ENCODE measurements at regions not wholly inside any gene's neighbourhood (a gene's known extent, or its start where the extent isn't known, plus 50 kb on each side); places are given as distances from the start of the nearest gene placed in this dataset.

DNA sequence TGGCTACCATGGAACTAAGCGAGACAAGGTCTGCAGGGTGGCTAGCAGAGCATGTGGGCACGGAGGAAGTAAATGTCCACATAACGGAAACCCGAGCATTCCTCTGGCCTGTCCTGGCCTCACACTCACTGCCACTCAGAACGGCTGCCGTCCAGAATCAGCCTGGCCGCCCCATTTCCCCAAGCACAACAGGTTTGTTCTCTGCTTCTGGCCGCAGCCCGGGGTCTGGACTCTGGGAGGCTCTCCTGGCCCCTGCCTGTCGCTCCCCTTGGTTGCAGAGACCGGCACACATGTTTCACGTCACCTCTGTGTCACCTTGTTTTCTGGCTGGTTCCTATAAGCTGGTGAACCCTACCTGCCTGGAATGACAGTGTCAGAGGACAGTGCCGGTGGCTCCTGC is 69.3 kb downstream of the GLI2 start:
- H3K4me2 ChIP-seq (ENCODE audit: low read length): no peak overlapping the region
- H3K27me3 ChIP-seq (ENCODE audit: insufficient read depth, low read depth, low read length): no peaks in the 10 kb centered on the region
- H3K27ac ChIP-seq (ENCODE audit: low read length): no peak overlapping the region
- no peak overlapping the region for H2AFZ ChIP-seq (ENCODE audit: low read depth, low read length)
- no peaks in the 10 kb centered on the region for H3K36me3 ChIP-seq (ENCODE audit: insufficient read depth, low read length)
- H3K79me2 ChIP-seq (replicated peaks; ENCODE audit: insufficient read depth, low read length): no peaks in the 10 kb centered on the region
- no peaks in the 10 kb centered on the region for H3K9me2 ChIP-seq (ENCODE audit: insufficient read depth, low read length)
- H3F3A ChIP-seq (ENCODE audit: insufficient read depth, low read length, poor library complexity, severe bottlenecking): no peaks in the 10 kb centered on the region
- no peak overlapping the region for H3K4me3 ChIP-seq (ENCODE audit: low read length)
- no peak for TF ChIP-seq EP300 (conservative IDR thresholded peaks at IDR 0.05; ENCODE audit: poor library complexity, severe bottlenecking)
- TF ChIP-seq EZH2 (IDR thresholded peaks at IDR 0.05; ENCODE audit: borderline replicate concordance, insufficient read depth, low read length, poor library complexity, severe bottlenecking): no peak
- TF ChIP-seq, protein P1, sequence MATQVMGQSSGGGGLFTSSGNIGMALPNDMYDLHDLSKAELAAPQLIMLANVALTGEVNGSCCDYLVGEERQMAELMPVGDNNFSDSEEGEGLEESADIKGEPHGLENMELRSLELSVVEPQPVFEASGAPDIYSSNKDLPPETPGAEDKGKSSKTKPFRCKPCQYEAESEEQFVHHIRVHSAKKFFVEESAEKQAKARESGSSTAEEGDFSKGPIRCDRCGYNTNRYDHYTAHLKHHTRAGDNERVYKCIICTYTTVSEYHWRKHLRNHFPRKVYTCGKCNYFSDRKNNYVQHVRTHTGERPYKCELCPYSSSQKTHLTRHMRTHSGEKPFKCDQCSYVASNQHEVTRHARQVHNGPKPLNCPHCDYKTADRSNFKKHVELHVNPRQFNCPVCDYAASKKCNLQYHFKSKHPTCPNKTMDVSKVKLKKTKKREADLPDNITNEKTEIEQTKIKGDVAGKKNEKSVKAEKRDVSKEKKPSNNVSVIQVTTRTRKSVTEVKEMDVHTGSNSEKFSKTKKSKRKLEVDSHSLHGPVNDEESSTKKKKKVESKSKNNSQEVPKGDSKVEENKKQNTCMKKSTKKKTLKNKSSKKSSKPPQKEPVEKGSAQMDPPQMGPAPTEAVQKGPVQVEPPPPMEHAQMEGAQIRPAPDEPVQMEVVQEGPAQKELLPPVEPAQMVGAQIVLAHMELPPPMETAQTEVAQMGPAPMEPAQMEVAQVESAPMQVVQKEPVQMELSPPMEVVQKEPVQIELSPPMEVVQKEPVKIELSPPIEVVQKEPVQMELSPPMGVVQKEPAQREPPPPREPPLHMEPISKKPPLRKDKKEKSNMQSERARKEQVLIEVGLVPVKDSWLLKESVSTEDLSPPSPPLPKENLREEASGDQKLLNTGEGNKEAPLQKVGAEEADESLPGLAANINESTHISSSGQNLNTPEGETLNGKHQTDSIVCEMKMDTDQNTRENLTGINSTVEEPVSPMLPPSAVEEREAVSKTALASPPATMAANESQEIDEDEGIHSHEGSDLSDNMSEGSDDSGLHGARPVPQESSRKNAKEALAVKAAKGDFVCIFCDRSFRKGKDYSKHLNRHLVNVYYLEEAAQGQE (IDR thresholded peaks at IDR 0.05; ENCODE audit: borderline replicate concordance): no peak
- TF ChIP-seq, protein P2, sequence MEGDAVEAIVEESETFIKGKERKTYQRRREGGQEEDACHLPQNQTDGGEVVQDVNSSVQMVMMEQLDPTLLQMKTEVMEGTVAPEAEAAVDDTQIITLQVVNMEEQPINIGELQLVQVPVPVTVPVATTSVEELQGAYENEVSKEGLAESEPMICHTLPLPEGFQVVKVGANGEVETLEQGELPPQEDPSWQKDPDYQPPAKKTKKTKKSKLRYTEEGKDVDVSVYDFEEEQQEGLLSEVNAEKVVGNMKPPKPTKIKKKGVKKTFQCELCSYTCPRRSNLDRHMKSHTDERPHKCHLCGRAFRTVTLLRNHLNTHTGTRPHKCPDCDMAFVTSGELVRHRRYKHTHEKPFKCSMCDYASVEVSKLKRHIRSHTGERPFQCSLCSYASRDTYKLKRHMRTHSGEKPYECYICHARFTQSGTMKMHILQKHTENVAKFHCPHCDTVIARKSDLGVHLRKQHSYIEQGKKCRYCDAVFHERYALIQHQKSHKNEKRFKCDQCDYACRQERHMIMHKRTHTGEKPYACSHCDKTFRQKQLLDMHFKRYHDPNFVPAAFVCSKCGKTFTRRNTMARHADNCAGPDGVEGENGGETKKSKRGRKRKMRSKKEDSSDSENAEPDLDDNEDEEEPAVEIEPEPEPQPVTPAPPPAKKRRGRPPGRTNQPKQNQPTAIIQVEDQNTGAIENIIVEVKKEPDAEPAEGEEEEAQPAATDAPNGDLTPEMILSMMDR (IDR thresholded peaks at IDR 0.05; ENCODE audit: poor library complexity, severe bottlenecking): no peak
- no peak for TF ChIP-seq POLR2AphosphoS5 (IDR thresholded peaks at IDR 0.05)
- no peak for TF ChIP-seq SMC3 (conservative IDR thresholded peaks at IDR 0.05; ENCODE audit: poor library complexity)
- TF ChIP-seq TAF1 (IDR thresholded peaks at IDR 0.05; ENCODE audit: low read depth): no peak
- TF ChIP-seq MXI1 (conservative IDR thresholded peaks at IDR 0.05; ENCODE audit: poor library complexity, severe bottlenecking): no peak
- no peak for TF ChIP-seq RAD21 (conservative IDR thresholded peaks at IDR 0.05)
- no peak overlapping the region for H3K9ac ChIP-seq (ENCODE audit: low read length)
- H3K9me3 ChIP-seq (ENCODE audit: low read length): no peaks in the 10 kb centered on the region
- H4K20me1 ChIP-seq (ENCODE audit: insufficient read depth): no peaks in the 10 kb centered on the region

DNA sequence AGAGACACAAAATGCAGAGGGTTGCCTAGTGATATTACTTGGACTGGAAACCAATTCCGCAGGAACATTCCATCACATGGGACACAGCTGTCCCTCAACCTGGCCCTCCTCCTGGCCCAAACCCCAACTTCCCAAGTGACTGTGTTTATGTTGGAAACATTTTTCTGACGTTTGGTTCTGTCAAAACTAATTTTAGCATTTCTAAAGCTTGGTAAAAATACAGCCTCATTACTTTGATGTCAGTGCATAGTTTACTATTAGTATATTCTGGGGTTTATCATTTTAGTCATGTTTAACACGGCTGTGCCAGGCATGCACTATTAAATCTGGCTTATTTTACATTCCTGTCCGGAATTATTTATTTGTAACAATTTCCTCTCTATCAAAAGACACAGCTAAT is 69.9 kb downstream of the GLI2 start:
- Histone ChIP-seq H3K4me3 (ENCODE audit: low read length) (no peak overlapping the region), H3K79me2 (replicated peaks; ENCODE audit: insufficient read depth, low read length) (no peaks in the 10 kb centered on the region), H3K9ac (ENCODE audit: low read length) (no peak overlapping the region), H3K27ac (ENCODE audit: low read length) (no peak overlapping the region), H3K27me3 (ENCODE audit: insufficient read depth, low read depth, low read length) (no peaks in the 10 kb centered on the region), H3F3A (ENCODE audit: insufficient read depth, low read length, poor library complexity, severe bottlenecking) (no peaks in the 10 kb centered on the region), H4K20me1 (ENCODE audit: insufficient read depth) (no peaks in the 10 kb centered on the region), H3K9me2 (ENCODE audit: insufficient read depth, low read length) (no peaks in the 10 kb centered on the region), H3K4me2 (ENCODE audit: low read length) (no peak overlapping the region), H3K9me3 (ENCODE audit: low read length) (no peaks in the 10 kb centered on the region), H2AFZ (ENCODE audit: low read depth, low read length) (no peak overlapping the region), H3K36me3 (ENCODE audit: insufficient read depth, low read length) (no peaks in the 10 kb centered on the region)
- TF ChIP-seq SMC3 (conservative IDR thresholded peaks at IDR 0.05; ENCODE audit: poor library complexity): no peak
- TF ChIP-seq, protein P1 (IDR thresholded peaks at IDR 0.05; ENCODE audit: borderline replicate concordance): no peak
- TF ChIP-seq MXI1 (conservative IDR thresholded peaks at IDR 0.05; ENCODE audit: poor library complexity, severe bottlenecking): no peak
- TF ChIP-seq, protein P2 (IDR thresholded peaks at IDR 0.05; ENCODE audit: poor library complexity, severe bottlenecking): no peak
- no peak for TF ChIP-seq EZH2 (IDR thresholded peaks at IDR 0.05; ENCODE audit: borderline replicate concordance, insufficient read depth, low read length, poor library complexity, severe bottlenecking)

Measured in neural cell (in vitro differentiated cells).